GM21515 (cell line): ENCODE measurements at regions not wholly inside any gene's neighbourhood (a gene's known extent, or its start where the extent isn't known, plus 50 kb on each side); places are given as distances from the start of the nearest gene placed in this dataset.

Source experiments
- ATAC-seq: cut with Tn5 transposase; IDR thresholded peaks from one replicate; pipeline ENCODE4 v1.9.1; 2021; ENCODE audit not compliant: unreplicated experiment

DNA sequence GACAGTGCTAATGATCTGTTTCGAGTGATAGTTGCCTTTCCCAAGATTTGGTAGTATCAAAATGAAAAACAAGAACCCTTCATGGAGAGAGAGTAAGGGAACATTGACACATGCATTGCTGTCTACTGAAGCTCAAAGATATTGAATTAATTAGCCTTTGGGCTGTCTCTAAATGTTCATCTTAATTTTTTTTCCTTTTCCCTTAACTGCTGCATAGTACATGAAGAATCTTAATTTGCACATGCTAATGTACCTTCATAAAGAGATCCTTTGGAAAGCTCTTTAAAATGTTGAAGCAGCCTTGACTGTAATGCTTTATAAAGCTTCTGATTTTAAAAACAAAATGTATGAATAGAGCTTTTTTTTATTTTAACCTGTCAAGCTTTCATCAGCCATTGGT, 452.2 kb downstream of the TUSC7 start:
- ATAC-seq, result no peak

DNA sequence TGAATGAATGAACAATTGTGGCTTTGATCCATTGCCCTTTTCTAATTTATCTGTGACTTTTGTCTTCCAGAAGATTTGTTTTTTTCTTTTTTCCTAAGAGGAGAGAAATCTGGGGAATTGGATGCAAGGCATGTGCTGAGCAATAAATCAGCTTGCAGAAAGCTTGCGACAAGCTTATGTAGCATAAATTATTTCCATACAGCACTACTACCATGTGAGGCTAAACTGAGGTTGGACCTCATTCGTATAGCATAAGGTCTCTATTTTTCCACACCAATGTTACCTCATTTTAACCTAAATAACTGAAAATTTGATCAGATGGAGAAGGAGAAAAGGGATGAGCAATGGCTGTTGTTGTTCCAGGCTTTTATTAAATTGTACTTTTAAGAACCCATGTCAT, 455.6 kb downstream of the TUSC7 start:
- no peak for ATAC-seq

GRCh38 chr3:117165601-117166051, 456.0 kb downstream of the TUSC7 start:
- ATAC-seq, result no peak

DNA sequence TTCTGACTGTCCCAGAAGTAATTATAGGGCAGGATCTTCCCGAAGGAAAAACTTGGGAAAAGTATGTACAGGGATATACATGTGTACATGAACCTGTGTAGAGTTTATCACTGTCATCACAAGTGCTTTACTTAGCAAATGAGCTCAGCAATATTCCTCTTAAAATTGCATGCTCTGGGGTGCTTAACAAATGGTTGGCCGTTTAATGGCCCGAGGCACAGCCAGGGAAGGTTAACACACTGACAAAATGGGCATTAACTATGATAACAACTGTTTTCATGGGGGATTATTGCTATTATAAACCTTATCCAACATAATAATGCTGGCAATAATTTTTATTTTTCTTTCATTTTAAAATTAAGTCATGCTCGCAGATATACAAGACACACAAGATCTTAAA, 459.3 kb downstream of the TUSC7 start:
- ATAC-seq, result no peak

DNA sequence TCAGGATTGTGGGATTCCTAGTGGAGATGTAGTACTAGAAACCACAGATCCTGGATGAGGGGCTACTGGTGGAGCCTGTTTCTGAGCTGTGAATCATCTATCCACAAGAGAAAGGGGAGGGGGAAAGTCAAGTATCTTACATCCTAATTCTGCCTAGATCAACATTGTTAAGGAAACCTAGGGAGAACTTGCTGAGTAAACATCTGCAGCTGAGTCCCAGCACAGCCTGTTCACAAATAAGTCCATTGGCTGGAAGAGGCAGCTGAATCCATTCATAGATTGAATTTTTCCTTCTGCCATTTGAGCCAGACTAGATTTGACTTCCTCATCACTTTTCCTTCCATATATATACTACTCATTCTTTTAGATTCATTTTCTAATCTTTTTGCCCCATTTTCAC, 460.5 kb downstream of the TUSC7 start:
- no peak for ATAC-seq

- ATAC-seq, result no peak
Measured at GRCh38 chr3:117171124-117171523, 461.5 kb downstream of the TUSC7 start.

DNA sequence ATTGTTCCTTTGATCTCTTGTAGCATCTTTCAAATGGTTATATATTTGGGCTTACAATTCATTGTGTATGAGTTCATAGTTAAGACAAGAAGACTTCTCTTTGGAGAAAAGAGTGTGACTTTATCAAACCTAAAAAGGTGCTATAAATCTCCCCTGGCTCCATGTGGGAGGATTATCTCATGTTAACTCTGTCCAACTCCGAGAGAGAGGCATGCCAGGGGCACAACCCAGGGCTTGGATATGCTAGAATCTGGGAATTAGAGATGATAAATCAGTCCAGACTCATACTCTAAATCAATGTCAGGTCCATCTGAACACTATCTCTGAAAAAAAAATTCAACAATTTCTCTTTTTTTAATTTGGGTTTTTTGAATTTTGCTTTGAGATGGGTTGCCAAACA, 462.8 kb downstream of the TUSC7 start:
- no peak for ATAC-seq

DNA sequence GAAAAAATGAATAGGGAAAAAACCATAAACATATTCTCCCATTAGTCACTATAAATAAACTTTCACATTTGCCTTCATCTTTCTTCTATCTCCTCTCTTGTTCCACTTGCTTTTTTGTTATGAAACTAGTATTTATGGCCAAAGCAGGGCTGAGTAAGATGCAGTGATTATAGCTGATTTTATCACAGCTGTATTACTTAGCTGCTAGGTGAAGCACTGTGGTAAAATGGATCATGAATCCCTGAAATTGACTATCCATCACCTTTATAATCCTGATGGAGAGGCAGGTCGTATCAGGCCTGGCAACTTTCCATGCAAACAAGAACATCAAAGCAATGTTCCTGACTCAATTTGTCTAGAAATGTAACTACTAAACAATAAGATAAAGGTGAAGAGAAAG, 471.6 kb downstream of the TUSC7 start:
- ATAC-seq, result no peak

DNA sequence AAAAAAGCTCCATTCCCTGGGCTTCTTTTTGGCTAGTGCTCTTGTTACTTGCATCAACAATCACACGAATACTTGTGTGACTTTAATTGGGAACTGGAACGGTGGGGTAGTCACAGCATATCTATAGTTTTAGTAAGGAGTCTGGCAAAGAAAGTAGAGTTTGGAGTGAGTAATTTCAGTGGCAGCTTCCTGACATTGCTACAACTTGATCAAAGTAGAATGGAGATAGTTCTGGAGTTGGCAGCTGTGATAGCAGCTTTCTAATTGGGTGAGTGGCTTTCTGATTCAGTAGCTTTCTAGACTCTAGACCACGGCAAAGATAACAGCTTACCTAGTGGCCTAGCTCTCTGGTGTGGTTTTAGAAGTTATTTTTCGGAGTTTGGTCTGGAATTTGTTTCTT, 475.0 kb downstream of the TUSC7 start:
- ATAC-seq, result no peak

GRCh38 chr3:117191245-117191644, 481.7 kb downstream of the TUSC7 start:
- ATAC-seq, result no peak

GRCh38 chr3:117192888-117193287, 483.3 kb downstream of the TUSC7 start:
- no peak for ATAC-seq

- no peak for ATAC-seq
Measured at GRCh38 chr3:117193390-117193789, 483.8 kb downstream of the TUSC7 start.

DNA sequence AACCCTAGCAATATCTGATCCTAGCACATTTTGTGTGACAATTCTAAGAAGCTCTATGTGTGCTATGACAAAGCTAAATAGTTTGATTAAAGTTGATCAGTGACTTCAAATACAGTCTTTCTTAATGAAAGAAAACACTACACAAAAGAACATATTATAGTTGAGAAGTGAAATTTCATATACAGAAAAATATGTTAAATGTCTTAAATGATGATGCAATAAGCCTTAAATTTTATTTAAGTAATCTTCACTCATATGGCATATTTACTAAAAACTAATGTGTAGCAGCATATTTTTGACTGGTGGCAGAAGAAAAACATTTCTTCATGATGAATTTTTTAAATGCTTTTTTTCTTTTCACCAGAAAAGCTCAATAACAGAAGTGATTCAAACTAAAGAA, 485.5 kb downstream of the TUSC7 start:
- no peak for ATAC-seq

DNA sequence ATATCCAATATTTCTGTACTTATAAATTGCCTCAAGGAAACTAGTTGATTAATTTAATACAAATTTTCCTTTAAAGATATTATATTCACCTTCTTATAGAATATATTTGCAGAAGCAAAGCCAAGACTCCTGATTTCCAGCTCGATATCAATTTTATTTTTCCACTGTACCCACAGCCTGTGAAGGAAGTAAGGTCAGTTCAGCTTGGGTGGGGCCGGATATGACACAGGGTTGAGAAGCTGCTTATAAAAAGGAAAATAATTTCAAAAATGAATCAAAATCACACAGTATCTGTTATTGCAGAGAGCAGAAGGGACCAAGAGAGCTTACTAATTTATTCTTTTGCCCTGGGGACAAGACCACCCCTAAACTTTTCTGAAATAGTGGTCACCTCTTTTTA, 491.4 kb downstream of the TUSC7 start:
- no peak for ATAC-seq

- no peak for ATAC-seq
Measured at GRCh38 chr3:117201901-117202774, 492.6 kb downstream of the TUSC7 start.

GRCh38 chr3:117217355-117217754, 507.8 kb downstream of the TUSC7 start:
- no peak for ATAC-seq

DNA sequence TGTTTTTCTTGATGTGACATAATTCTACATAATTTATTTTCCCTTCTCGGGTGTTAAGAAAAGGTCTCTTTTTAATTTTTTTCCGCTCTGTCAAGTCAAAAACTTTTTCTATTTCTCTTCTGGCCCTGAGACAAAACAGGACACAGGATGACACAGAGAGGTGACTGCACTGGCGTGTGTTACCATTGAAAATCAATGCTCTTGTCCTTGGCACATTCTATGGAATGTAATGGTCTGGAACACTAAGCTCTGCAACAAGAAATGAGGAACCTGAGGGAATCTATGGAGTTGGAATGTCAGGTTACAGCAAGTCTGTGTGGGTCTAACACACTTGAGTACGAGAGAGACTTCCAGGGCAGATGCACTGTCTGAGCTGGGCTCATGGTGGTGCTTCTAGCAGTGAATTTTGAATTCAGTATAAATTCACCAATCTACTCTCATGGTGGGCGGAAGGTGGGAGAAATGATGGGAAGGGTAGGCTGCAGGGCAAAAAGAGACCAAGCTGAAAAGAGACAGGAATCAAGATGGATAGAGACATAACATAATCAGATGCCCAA, 508.3 kb downstream of the TUSC7 start:
- no peak for ATAC-seq

DNA sequence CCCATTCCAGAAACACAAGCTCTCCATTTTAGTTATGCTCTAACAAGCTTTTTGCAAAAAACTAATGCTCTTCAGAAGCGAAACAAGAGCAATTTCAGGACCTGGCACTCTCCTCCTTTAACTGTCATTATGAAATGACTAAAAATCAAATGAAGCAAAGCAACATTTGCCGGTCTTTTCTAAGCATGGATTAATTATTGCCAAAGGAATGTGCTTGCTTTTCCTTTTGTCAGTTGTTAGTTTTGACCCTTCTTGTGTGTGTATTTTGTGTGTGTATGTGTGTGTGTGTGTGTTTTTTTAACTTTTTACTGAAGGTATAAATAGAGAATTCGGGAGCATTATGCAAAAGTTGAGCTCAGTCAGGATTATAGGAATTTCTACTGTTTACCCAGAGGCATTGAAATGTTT, 509.1 kb downstream of the TUSC7 start:
- no peak for ATAC-seq

- no peak for ATAC-seq
Measured at GRCh38 chr3:117219296-117219695, 509.7 kb downstream of the TUSC7 start.

- ATAC-seq, result no peak
Measured at GRCh38 chr3:117226932-117227331, 517.4 kb downstream of the TUSC7 start.

DNA sequence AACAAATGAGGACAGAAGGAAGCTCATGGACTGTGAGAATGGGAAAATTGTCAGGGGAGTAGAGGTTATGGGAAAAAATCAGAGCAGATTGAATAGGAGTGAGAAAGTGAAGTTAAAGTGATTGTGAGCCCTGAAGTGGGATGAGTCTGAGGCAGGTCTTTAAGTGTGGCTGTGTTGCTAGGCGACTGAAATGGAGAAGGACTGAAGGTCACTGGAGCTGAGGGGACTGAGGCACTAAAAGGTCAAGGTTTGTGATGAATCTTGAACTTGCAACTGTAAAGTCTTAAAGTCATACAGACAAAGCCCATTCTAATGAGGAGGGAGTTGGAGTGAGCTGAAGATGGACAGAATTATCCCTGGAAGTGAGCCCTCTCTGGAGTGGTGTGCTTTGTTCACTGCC, 518.9 kb downstream of the TUSC7 start:
- no peak for ATAC-seq

- ATAC-seq, result no peak
Measured at GRCh38 chr3:117230924-117231323, 521.3 kb downstream of the TUSC7 start.

GRCh38 chr3:117234331-117234730, 524.8 kb downstream of the TUSC7 start:
- ATAC-seq, result no peak
